Right atrium auricular region (tissue), 2 donors: ENCODE measurements at regions not wholly inside any gene's neighbourhood (a gene's known extent, or its start where the extent isn't known, plus 50 kb on each side); places are given as distances from the start of the nearest gene placed in this dataset.
"Not testable (repeated sequence)": the region's sequence is repeated elsewhere in the genome, so short reads cannot be mapped to it uniquely, and the experiment has no call there.

Source experiments
- DNase-seq: peaks from one replicate; pipeline ENCODE4 v3.0.0-alpha.2; 2019; ENCODE audit warnings: low spot score
- H3K27ac ChIP-seq, 2 donors: fragments of 200-600 bp; sonication (generic); 1 replicate in 1 of 2; 2 replicates in 1 of 2; pipeline ENCODE4 v1.5.1; 2016 to 2019
- H3K27me3 ChIP-seq, 2 donors: fragments of 200-600 bp; sonication (generic); one replicate each; pipeline versions ENCODE4 v1.5.1 to v1.6.0; 2017 to 2019
- H3K36me3 ChIP-seq: fragments of 200-600 bp; sonication (generic); one replicate; pipeline ENCODE4 v1.5.1; 2016
- H3K4me1 ChIP-seq, 2 donors: fragments of 200-600 bp; sonication (generic); one replicate each; pipeline versions ENCODE4 v1.5.1 to v1.6.0; 2017 to 2019
- H3K4me3 ChIP-seq, 2 donors: fragments of 200-600 bp; sonication (generic); 1 replicate in 1 of 2; 2 replicates in 1 of 2; pipeline ENCODE4 v1.5.1; 2017 to 2019; ENCODE audit warnings: mild to moderate bottlenecking in 1 of 2, moderate library complexity in 1 of 2
- H3K9me3 ChIP-seq, 2 donors: fragments of 200-600 bp; sonication (generic); one replicate each; pipeline ENCODE4 v1.5.1; 2019
- TF ChIP-seq, protein P1 (sequence below), 2 donors: fragments of 200-600 bp; sonication (generic); IDR thresholded peaks; one replicate each; pipeline ENCODE4 v1.5.1; 2019; ENCODE audit warnings: antibody characterized with exemption in 2 of 2

DNA sequence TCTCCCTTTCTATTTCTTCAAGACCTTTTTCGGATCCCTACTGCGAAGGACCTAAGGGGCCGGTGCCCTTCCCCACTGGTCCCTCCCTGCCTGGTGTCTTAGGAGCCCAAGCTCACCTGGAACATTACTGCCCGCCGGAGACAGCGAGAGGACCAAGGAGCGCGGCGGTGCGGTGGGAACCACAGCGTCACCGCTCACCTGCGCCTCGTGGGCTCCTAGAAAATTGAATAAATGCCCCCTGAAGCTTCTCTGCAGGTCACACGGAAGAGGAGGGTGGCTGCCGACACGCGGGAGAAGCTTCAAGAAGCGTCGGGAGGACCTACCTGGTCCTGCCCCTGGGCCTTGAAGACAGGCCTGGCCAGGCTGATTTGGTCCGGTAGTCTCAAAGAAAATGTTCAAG, 65.2 kb downstream of the PPIAL4A start:
- TF ChIP-seq, protein P1, sequence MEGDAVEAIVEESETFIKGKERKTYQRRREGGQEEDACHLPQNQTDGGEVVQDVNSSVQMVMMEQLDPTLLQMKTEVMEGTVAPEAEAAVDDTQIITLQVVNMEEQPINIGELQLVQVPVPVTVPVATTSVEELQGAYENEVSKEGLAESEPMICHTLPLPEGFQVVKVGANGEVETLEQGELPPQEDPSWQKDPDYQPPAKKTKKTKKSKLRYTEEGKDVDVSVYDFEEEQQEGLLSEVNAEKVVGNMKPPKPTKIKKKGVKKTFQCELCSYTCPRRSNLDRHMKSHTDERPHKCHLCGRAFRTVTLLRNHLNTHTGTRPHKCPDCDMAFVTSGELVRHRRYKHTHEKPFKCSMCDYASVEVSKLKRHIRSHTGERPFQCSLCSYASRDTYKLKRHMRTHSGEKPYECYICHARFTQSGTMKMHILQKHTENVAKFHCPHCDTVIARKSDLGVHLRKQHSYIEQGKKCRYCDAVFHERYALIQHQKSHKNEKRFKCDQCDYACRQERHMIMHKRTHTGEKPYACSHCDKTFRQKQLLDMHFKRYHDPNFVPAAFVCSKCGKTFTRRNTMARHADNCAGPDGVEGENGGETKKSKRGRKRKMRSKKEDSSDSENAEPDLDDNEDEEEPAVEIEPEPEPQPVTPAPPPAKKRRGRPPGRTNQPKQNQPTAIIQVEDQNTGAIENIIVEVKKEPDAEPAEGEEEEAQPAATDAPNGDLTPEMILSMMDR (IDR thresholded peaks at IDR 0.05): no peak
- Histone ChIP-seq H3K4me1 (no peaks in the 10 kb centered on the region), H3K9me3 (no peaks in the 10 kb centered on the region), H3K27me3 (no peaks in the 10 kb centered on the region), H3K4me3 (no peak overlapping the region), H3K27ac (no peak overlapping the region), H3K36me3 (no peaks in the 10 kb centered on the region)
- DNase-seq: no peak

DNA sequence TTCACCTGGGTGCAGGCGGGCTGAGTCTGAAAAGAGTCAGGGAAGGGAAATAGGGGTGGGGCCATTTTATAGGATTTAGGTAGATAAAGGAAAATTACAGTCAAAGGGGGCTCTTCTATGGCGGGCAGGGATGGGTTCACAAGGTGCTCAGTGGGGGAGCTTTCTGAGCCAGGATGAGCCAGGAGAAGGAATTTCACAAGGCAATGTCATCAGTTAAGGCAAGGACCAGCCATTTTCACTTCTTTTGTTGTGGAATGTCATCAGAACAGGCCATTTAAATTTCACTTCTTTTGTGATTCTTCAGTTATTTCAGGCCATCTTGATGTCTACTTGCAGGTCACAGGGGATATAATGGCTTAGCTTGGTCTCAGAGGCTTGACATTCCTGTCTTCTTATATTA, 66.4 kb downstream of the PPIAL4A start:
- H3K36me3 ChIP-seq, H3K27ac ChIP-seq, H3K4me1 ChIP-seq, DNase-seq, H3K27me3 ChIP-seq, H3K9me3 ChIP-seq, H3K4me3 ChIP-seq: not testable (repeated sequence)

DNA sequence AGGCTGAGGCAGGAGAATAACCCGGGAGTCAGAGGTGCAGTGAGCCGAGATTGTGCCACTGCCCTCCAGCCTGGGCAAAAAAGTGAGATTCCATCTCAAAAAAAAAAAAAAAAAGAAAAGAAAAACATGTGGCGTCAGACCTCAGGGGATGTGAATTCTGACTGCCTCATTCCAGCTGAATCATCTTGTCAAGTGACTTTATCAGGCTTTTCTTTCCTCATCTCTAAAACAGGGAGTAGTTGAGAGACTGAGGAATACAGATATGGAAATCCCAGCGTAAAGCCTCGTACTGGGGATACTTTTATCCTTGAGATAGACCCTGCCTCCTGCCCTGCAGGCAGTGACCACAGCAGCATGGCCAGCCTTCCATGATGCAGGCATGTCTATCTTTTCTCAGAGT, 76.4 kb downstream of the PPIAL4A start:
- H3K27ac ChIP-seq, H3K9me3 ChIP-seq, H3K27me3 ChIP-seq, H3K4me1 ChIP-seq, H3K36me3 ChIP-seq, DNase-seq, H3K4me3 ChIP-seq: not testable (repeated sequence)

DNA sequence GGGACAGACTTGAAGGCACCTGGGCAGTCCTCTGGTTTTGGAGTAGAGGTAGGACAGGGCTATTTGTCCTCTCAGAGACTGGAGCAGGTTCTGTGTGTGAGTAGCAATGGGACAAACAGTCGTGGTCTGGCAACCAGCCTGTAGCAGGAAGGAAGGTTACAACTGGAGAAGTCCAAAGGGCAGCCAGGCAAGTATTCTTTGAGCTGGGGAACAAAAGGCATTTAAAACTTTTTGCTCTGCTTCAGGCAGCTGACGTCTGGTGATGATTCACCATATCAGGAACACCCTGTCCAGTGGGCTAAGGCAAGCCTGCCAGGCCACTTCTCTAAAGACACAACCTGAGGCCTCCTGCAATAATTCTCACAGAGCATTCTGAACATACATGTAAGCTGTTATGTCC, 83.3 kb downstream of the PPIAL4A start:
- not testable (repeated sequence) for H3K4me1 ChIP-seq, H3K27ac ChIP-seq, H3K27me3 ChIP-seq, H3K36me3 ChIP-seq, H3K4me3 ChIP-seq, H3K9me3 ChIP-seq
- DNase-seq: peak; percentile 61

DNA sequence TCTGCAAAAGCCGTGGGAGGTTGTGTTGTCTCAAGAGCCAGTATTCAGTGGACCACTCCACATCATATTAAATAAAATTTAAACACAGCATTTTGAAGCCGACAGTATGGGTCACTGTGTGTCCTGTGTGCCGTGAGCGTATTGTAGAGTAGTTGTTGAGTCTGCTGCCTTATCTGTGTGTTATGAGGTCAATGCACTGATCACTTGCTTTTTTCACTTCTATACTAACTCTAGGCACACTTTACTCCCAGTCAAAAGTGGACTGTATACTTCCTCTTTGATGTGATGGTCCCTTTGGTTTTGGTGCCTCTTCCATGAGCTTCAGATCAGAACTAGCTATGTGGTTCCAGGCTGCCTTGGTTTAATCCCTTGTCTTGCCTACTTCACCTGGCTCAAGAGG, 84.3 kb downstream of the PPIAL4A start:
- not testable (repeated sequence) for H3K27me3 ChIP-seq, H3K36me3 ChIP-seq, H3K9me3 ChIP-seq, DNase-seq, H3K27ac ChIP-seq, H3K4me3 ChIP-seq, H3K4me1 ChIP-seq

DNA sequence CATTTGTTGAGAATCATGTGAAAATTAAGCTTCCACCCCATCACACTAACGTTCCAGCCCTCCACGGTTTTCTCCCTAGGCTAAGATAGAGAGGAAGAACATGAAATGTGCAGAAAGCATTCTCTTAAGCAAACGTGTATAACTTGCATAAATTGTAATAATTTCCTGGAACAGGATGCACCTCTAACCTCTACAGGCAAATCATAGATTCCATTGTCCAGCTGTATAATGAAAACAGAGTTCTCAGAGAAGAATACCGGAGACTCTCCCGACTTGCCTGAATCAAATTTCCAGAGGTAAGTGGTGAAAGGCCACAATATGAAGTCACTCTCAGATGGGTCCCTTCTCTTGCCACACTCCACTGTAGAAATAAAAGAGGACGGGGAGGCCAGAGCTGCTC, 87.7 kb downstream of the PPIAL4A start:
- not testable (repeated sequence) for H3K27me3 ChIP-seq, DNase-seq, H3K27ac ChIP-seq, H3K9me3 ChIP-seq, H3K4me3 ChIP-seq, H3K4me1 ChIP-seq, H3K36me3 ChIP-seq

DNA sequence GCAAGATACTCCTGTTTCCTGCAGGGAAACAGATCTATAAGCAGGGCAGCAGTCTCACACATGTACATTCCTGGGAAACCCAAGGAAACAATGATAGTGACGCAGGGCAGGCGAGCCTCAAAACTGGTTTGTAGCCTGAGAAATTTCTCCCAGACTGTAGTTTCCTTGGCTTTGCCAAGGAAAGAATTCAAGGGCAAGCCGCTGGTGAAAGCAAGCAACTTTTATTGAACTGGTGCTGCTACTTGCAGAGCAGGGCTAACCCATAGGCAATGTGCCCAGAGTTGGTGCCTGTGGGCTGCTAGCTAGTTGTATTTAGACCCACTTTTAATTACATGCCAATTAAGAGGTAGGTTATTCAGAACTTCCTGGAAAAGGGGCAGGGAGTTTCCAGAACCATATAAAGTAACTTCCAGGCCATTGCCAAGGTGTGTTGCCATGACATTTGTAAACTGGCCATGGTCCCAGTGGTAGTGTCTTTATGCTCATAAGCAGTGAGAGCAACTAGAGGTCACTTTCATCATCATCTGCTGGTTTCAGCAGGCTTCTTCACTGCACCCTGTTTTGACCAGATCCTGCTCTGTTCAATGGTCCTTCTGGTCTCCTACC, 92.0 kb downstream of the PPIAL4A start:
- not testable (repeated sequence) for H3K27me3 ChIP-seq, DNase-seq, H3K27ac ChIP-seq, H3K4me3 ChIP-seq, H3K9me3 ChIP-seq, H3K36me3 ChIP-seq, H3K4me1 ChIP-seq

DNA sequence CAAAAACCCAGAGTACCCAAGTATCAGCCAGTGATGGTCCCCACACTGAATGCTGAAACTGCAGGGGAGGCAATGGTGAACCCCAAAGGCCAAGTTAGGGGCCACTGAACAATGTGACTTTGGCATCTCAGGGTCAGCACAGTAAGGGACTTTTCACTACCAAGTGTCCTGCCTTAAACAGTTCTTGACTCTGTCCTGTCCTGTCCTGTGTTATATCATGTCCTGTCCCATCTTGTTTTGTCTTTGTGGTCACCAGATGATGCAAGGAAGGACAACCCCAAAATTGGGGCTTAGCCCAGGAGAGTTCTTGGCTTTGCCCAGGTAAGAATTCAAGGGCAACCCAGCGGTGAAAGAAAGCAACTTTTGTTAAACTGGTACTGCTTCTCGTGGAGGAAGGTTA, 105.0 kb downstream of the PPIAL4A start:
- H3K27me3 ChIP-seq, H3K4me1 ChIP-seq, H3K36me3 ChIP-seq, H3K27ac ChIP-seq, DNase-seq, H3K4me3 ChIP-seq, H3K9me3 ChIP-seq: not testable (repeated sequence)

DNA sequence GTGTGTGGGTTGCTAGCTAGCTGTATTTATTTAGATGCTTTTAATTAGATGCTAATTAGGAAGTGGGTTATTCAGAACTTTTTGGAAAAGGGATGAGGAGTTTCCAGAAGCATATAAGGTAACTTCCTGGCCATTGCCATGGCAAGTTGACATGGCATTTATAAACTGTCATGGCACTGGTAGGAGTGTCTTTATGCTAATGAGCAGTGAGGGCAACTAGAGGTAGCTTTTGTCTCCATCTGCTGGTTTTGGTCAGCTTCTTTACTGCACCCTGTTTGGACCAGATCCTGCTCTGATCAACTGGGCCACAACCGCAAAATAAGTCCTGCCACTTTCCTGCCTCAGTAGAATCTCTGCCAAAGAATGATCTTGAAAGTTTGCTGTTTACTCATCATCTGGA, 105.5 kb downstream of the PPIAL4A start:
- H3K4me3 ChIP-seq, H3K36me3 ChIP-seq, H3K27ac ChIP-seq, H3K9me3 ChIP-seq, H3K27me3 ChIP-seq, DNase-seq, H3K4me1 ChIP-seq: not testable (repeated sequence)

DNA sequence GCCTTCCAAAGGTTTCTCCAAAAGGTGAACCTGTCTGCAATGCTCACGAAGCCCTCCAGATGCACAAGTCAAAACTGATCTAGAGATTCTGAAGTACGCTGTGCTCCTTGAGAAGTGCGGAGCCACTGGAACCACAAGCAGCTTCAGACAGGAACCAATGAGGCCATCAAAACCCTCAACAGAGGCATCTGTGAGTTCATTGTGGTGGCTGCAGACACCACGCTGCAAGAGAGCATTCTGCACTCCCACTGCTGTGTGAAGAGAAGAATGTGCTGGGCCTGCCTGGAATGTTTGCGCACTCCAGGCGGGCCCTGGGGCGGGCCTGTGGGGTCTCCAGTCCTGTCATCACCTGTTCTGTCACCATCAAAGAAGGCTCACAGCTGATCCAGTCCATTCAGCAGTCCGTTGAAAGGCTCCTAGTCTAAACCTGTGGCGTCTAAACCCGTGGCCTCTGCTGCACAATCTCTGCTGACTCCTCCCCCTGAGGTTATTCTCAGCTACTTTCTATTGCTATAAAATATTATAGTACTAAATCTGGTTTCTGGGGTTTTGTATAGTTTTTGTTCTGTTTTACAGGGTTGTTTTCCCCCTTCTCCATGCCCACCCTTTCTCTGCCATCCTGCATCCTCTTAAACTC, 111.6 kb downstream of the PPIAL4A start:
- not testable (repeated sequence) for H3K36me3 ChIP-seq, H3K9me3 ChIP-seq, DNase-seq, H3K4me3 ChIP-seq, H3K27ac ChIP-seq, H3K4me1 ChIP-seq, H3K27me3 ChIP-seq

DNA sequence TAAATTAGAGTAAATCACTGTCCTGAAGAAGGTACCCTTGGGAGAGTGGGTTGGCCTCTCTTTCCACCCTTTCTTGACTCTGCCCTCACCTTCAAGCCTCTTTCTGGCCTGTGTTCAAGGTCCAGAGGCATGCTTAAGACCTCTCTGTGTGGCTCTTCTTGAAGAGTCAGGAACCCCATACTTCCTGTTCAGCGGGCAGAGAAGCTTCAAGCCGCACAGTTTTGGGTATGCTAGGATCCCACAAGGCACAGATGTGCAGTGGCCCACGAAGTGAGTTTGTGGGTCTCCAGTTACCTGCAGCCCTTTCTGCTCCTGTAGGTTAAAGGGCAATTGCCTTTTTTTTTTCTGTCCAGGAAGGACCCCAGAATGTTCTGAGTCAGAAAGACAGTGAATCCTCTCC, 113.7 kb downstream of the PPIAL4A start:
- not testable (repeated sequence) for H3K27ac ChIP-seq, H3K4me1 ChIP-seq, H3K27me3 ChIP-seq, DNase-seq, H3K4me3 ChIP-seq, H3K9me3 ChIP-seq, H3K36me3 ChIP-seq

DNA sequence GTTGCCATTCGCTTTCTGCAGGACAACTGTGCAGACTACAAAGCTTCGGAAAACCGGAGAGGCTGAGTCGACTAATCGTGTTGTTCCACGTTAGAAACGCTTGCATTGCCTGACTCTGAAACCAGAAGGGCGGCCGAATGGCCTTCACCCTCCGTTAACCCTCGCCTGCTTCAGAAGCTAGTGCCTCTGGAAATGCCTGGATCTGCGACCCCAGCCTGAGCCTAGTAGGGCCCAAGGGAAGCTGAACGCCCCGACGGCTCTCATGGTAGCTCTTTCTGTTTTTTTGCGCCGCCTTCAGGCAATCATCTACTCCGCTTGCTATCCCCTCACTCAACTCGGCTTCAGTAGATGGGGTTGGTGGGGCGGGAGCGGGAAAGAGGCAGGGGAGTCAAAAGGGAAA, 117.3 kb downstream of the PPIAL4A start:
- not testable (repeated sequence) for H3K27me3 ChIP-seq, H3K9me3 ChIP-seq, DNase-seq, H3K27ac ChIP-seq, H3K4me3 ChIP-seq, H3K4me1 ChIP-seq, H3K36me3 ChIP-seq

DNA sequence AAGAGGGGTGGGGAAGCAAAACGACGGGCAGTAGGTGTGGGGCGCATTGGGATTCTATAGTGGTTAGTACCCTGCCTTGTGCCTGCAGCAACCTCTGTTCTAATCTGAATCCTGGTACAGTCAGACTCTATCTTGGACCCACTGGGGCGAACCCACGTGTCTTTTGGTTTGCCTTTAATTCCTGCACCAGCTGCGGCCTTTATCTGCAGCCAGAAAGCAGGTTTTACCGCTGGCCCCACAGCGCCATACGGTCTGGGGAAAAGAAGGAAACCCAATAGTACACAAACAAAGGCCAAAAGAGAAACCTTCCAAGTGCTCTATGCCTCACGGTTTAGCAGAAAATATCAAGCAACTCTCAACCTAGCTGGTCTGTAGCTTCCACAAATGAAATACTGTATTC, 118.2 kb downstream of the PPIAL4A start:
- H3K4me3 ChIP-seq, H3K36me3 ChIP-seq, H3K27ac ChIP-seq, H3K27me3 ChIP-seq, DNase-seq, H3K9me3 ChIP-seq, H3K4me1 ChIP-seq: not testable (repeated sequence)

DNA sequence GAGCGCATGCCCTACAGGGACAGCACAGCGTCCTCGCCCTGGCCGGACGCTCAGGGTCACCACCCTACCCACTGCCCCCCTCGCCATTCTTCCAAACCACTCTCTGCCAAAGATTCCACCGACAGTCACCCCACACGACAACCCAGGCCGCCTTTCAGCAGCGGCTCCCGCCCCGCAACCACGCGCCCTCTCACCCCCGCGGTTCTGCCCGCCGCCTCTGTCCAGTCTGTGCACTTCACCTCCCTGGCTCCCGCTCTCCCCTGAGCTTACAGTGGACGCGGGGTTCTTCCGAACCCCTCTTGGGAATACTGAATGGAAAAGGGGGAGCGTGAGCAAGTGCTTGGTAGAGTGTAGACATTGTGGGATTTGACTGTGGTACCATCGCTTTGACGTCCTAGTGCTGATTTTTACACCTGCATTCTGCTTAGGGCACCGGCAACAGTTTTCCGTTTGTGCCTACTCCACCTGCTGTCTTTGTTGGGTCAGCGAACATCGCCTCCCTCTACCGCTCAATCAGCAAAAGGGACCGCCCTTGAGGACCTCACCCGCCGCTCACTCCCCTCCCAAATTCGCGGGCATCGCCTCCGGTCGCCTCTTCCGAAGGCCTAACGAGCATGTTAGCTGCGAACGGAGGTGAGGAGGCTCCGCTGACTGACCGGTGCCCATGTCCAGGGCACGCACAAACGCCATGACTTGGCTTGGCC, 119.1 kb downstream of the PPIAL4A start:
- H3K4me1 ChIP-seq, DNase-seq, H3K36me3 ChIP-seq, H3K27me3 ChIP-seq, H3K9me3 ChIP-seq, H3K27ac ChIP-seq: not testable (repeated sequence)
- H3K4me3 ChIP-seq: peak overlapping the region in 1 of 2 donors; percentile 15
